Neutrophil (primary cell): ENCODE measurements at regions not wholly inside any gene's neighbourhood (a gene's known extent, or its start where the extent isn't known, plus 50 kb on each side); places are given as distances from the start of the nearest gene placed in this dataset.

Experiments used
- H3K27ac ChIP-seq: fragments of 200-600 bp; sonication (generic); 2 replicates; pipeline ENCODE4 v1.5.1; 2016; ENCODE audit warnings: mild to moderate bottlenecking, moderate library complexity
- H3K27me3 ChIP-seq: fragments of 200-600 bp; sonication (generic); 2 replicates; pipeline ENCODE4 v1.6.0; 2016; ENCODE audit warnings: mild to moderate bottlenecking
- H3K36me3 ChIP-seq: fragments of 200-600 bp; sonication (generic); 2 replicates; pipeline ENCODE4 v1.5.1; 2017
- H3K4me1 ChIP-seq, 2 experiments: fragments of 200-600 bp in 1 of 2; sonication (generic) in 1 of 2; 1 replicate in 1 of 2; 2 replicates in 1 of 2; pipeline versions ENCODE4 v1.5.1 to v1.6.1; 2013 to 2016; ENCODE audit warnings: low read depth in 1 of 2, low read length in 1 of 2, mild to moderate bottlenecking in 1 of 2, moderate library complexity in 1 of 2; ENCODE audit not compliant: control insufficient read depth in 1 of 2, insufficient read depth in 1 of 2
- H3K4me3 ChIP-seq, 2 experiments: fragments of 200-600 bp in 1 of 2; sonication (generic) in 1 of 2; 1 replicate in 1 of 2; 2 replicates in 1 of 2; pipeline ENCODE4 v1.5.1; 2013 to 2016; ENCODE audit warnings: low read depth in 1 of 2, low read length in 1 of 2, mild to moderate bottlenecking in 1 of 2, moderate library complexity in 1 of 2
- H3K9me3 ChIP-seq: fragments of 200-600 bp; sonication (generic); 2 replicates; pipeline ENCODE4 v1.5.1; 2016
- TF ChIP-seq, protein P1 (sequence below): fragments of 200-600 bp; sonication (generic); IDR thresholded peaks from 2 replicates; pipeline ENCODE4 v1.5.1; 2016; ENCODE audit warnings: antibody characterized with exemption

- Histone ChIP-seq H3K27me3 (no peaks in the 10 kb centered on the region), H3K27ac (no peak overlapping the region), H3K9me3 (no peaks in the 10 kb centered on the region), H3K4me1 (no peaks in the 10 kb centered on the region), H3K4me3 (no peak overlapping the region), H3K36me3 (no peaks in the 10 kb centered on the region)
- TF ChIP-seq, protein P1, sequence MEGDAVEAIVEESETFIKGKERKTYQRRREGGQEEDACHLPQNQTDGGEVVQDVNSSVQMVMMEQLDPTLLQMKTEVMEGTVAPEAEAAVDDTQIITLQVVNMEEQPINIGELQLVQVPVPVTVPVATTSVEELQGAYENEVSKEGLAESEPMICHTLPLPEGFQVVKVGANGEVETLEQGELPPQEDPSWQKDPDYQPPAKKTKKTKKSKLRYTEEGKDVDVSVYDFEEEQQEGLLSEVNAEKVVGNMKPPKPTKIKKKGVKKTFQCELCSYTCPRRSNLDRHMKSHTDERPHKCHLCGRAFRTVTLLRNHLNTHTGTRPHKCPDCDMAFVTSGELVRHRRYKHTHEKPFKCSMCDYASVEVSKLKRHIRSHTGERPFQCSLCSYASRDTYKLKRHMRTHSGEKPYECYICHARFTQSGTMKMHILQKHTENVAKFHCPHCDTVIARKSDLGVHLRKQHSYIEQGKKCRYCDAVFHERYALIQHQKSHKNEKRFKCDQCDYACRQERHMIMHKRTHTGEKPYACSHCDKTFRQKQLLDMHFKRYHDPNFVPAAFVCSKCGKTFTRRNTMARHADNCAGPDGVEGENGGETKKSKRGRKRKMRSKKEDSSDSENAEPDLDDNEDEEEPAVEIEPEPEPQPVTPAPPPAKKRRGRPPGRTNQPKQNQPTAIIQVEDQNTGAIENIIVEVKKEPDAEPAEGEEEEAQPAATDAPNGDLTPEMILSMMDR: no peak
Observed at GRCh38 chr11:25838918-25839625, 492.9 kb upstream of the ANO3 start.

- H3K9me3 ChIP-seq: no peaks in the 10 kb centered on the region
- TF ChIP-seq, protein P1: no peak
- H3K36me3 ChIP-seq: no peaks in the 10 kb centered on the region
- H3K4me1 ChIP-seq: no peaks in the 10 kb centered on the region
- H3K27me3 ChIP-seq: no peaks in the 10 kb centered on the region
- no peak overlapping the region for H3K27ac ChIP-seq
- no peak overlapping the region for H3K4me3 ChIP-seq
Observed at GRCh38 chr11:25844811-25845210, 487.1 kb upstream of the ANO3 start.

DNA sequence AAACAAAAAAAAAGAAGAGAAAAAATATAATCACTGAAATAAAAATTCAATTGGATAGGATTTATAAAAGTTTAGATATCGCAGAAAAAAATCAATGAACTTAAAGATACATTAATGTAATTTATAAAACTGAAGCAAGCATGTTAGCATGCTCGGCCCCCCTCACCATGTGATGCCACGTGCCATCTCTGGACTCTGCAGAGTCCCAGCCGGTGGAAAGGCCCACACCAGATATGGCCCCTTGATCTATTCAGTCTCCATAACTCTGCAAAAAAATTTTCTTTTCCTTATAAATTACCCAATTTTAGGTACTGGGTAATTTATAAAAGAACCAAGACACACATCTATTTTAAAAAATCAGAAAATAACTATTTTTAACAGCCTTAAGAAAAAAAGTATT lies 476.0 kb upstream of the ANO3 start:
- Histone ChIP-seq H3K9me3 (no peaks in the 10 kb centered on the region), H3K4me1 (no peaks in the 10 kb centered on the region), H3K27me3 (no peaks in the 10 kb centered on the region), H3K4me3 (no peak overlapping the region), H3K36me3 (no peaks in the 10 kb centered on the region), H3K27ac (no peak overlapping the region)
- TF ChIP-seq, protein P1: no peak

GRCh38 chr11:25859776-25860175 lies 472.2 kb upstream of the ANO3 start:
- Histone ChIP-seq H3K4me3 (no peak overlapping the region), H3K9me3 (no peaks in the 10 kb centered on the region), H3K36me3 (no peaks in the 10 kb centered on the region), H3K4me1 (no peaks in the 10 kb centered on the region), H3K27me3 (no peaks in the 10 kb centered on the region), H3K27ac (no peak overlapping the region)
- TF ChIP-seq, protein P1: no peak

- H3K9me3 ChIP-seq: no peaks in the 10 kb centered on the region
- H3K4me1 ChIP-seq: no peaks in the 10 kb centered on the region
- H3K4me3 ChIP-seq: no peak overlapping the region
- H3K36me3 ChIP-seq: no peaks in the 10 kb centered on the region
- TF ChIP-seq, protein P1: no peak
- H3K27me3 ChIP-seq: no peaks in the 10 kb centered on the region
- no peak overlapping the region for H3K27ac ChIP-seq
Observed at GRCh38 chr11:25860677-25861450, 471.1 kb upstream of the ANO3 start.
